Kidney epithelial cell (primary cell): ENCODE measurements at regions not wholly inside any gene's neighbourhood (a gene's known extent, or its start where the extent isn't known, plus 50 kb on each side); places are given as distances from the start of the nearest gene placed in this dataset.

Experiments used
- DNase-seq: peaks from one replicate; pipeline ENCODE4 v3.0.0-alpha.2; 2010; ENCODE audit warnings: low read depth
- H3K27me3 ChIP-seq: 2 replicates; pipeline ENCODE4 v1.6.0; 2011; ENCODE audit warnings: low read length; ENCODE audit not compliant: control insufficient read depth, insufficient read depth
- H3K36me3 ChIP-seq: 2 replicates; pipeline ENCODE4 v1.5.1; 2011; ENCODE audit warnings: low read length; ENCODE audit not compliant: control insufficient read depth, insufficient read depth
- H3K4me3 ChIP-seq: 2 replicates; pipeline ENCODE4 v1.5.1; 2011; ENCODE audit warnings: low read depth, mild to moderate bottlenecking, control low read depth, low read length
- TF ChIP-seq, protein P1 (sequence below): IDR thresholded peaks from 2 replicates; pipeline ENCODE4 v1.5.1; 2011; ENCODE audit warnings: mild to moderate bottlenecking, moderate library complexity, low read length, control low read depth, inconsistent platforms; ENCODE audit not compliant: insufficient read depth, poor library complexity, severe bottlenecking

DNA sequence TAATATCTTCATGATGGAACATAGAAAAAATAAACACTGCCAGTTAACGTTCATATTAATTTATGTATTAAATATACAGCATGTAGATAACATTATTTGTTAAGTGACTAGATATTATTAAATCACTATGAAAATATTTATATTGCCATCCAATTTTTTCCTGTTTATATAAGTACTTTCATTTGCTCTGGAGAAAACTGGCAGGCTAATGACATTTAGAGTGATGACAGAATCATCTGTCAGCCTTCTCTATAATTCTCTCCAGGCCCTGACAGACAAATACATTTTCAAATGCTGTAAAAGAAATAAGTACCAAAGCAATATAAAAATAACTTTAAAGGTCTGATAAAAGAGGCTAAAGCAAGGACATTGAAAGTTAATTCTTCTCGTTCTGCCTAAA, 2556.7 kb upstream of the PCDH20 start:
- DNase-seq, result no peak
- Histone ChIP-seq H3K36me3 (no peaks in the 10 kb centered on the region), H3K27me3 (no peaks in the 10 kb centered on the region), H3K4me3 (no peak overlapping the region)
- TF ChIP-seq, protein P1, sequence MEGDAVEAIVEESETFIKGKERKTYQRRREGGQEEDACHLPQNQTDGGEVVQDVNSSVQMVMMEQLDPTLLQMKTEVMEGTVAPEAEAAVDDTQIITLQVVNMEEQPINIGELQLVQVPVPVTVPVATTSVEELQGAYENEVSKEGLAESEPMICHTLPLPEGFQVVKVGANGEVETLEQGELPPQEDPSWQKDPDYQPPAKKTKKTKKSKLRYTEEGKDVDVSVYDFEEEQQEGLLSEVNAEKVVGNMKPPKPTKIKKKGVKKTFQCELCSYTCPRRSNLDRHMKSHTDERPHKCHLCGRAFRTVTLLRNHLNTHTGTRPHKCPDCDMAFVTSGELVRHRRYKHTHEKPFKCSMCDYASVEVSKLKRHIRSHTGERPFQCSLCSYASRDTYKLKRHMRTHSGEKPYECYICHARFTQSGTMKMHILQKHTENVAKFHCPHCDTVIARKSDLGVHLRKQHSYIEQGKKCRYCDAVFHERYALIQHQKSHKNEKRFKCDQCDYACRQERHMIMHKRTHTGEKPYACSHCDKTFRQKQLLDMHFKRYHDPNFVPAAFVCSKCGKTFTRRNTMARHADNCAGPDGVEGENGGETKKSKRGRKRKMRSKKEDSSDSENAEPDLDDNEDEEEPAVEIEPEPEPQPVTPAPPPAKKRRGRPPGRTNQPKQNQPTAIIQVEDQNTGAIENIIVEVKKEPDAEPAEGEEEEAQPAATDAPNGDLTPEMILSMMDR, result no peak

DNA sequence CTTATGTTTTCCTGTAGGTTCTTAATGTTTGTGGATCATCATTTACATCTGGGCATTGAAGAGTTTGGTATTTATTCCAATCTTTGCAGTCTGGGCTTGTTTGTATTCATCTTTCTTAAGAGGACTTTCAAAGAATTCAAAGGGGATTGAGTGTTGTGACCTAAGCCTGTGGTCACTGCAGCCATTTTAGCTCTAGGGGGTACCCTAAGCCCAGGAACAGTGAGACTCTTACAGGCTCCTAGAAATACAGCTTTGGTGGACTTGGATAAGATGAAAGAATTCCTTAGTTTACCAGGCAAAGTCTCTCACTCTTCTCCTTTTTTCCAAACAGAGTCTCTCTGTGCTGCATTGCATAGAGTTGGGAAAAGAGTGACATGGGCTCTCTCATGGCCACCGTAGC, 2539.0 kb upstream of the PCDH20 start:
- no peak overlapping the region for H3K4me3 ChIP-seq
- TF ChIP-seq, protein P1, result no peak
- H3K27me3 ChIP-seq, result no peaks in the 10 kb centered on the region
- DNase-seq, result no peak
- no peaks in the 10 kb centered on the region for H3K36me3 ChIP-seq

DNA sequence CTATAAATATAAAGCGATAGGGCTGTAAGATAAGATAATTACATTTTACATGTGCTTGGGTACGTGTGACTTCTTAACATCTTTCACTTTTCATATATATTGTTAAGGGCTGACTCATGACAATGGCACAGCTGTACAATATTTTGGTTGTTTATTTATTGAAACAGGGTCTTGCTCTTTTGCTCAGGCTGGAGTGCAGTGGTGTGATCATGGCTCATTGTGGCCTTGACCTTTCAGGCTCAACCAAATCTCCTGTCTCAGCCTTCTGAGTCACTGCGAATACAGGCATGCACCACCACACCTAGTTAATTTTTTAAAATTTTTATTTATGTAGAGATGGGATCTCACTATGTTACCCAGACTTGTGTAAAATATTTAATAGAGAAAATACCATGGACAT, 2532.4 kb upstream of the PCDH20 start:
- TF ChIP-seq, protein P1, result no peak
- H3K4me3 ChIP-seq, result no peak overlapping the region
- no peak for DNase-seq
- no peaks in the 10 kb centered on the region for H3K27me3 ChIP-seq
- H3K36me3 ChIP-seq, result no peaks in the 10 kb centered on the region

DNA sequence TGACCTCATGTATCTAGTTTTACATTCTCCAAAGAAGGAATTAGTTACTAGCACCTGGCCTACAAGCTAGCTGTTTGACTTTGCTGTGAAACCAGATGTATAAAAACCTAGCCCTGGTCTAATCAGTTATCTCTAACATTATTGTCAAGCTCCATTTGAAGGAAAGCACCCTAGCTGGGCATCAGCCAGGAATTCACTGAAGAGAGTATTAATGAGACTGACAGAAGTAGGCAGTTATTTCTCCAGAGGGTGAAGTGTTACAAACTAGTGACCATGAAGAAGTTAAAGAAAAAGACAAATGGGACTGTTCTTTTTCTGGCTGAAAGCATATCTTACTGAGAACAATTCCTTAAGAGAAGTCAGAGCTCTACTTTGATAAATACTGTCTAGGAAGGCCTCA, 2529.3 kb upstream of the PCDH20 start:
- DNase-seq, result no peak
- TF ChIP-seq, protein P1, result no peak
- no peaks in the 10 kb centered on the region for H3K27me3 ChIP-seq
- H3K36me3 ChIP-seq, result no peaks in the 10 kb centered on the region
- no peak overlapping the region for H3K4me3 ChIP-seq

DNA sequence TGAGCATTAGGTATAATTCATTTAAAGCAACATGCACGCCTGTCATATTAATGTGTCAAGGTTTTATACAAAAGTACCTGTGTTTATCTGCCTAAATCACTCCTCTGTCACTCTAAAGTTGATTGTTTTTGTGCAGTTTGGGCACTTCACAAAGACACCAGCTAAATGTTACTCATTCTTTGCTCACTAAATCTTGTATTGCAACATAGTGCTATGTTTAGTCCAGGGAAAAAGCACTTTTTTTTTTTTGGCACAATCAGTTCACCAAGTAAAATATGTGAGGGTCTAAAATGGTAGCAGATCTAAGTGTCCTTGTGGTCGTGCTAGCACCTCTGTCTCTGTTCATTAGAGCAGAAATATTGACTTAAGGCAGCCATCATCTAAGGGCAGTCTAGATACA, 2526.7 kb upstream of the PCDH20 start:
- H3K27me3 ChIP-seq, result no peaks in the 10 kb centered on the region
- TF ChIP-seq, protein P1, result no peak
- no peak overlapping the region for H3K4me3 ChIP-seq
- H3K36me3 ChIP-seq, result no peaks in the 10 kb centered on the region
- DNase-seq, result no peak

DNA sequence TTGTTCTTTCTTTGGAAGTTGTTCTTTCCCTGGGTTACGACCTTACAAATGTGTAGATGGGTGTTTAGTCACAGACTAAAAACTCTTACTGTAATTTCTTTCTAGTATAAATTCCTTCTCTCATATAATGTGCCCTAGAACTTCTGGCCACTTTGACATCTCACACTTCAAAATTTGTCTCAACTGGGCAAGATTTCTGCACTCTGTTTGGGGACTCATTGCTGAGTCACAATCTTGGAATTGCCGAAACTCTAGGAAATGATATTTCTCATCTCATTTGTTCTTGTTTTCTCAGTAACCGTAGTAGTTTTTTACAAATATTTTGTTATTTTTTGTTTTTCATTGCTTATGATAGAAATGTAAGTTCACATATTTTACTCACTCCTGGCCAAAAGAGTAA, 2523.2 kb upstream of the PCDH20 start:
- H3K36me3 ChIP-seq, result no peaks in the 10 kb centered on the region
- H3K27me3 ChIP-seq, result no peaks in the 10 kb centered on the region
- no peak for DNase-seq
- H3K4me3 ChIP-seq, result no peak overlapping the region
- TF ChIP-seq, protein P1, result no peak
